ENCODE measurements at regions not wholly inside any gene's neighbourhood (a gene's known extent, or its start where the extent isn't known, plus 50 kb on each side); places are given as distances from the start of the nearest gene placed in this dataset.

GRCh38 chr12:42982828-42983227 lies 393.3 kb upstream of the PRICKLE1 start:
- no peak for TF ChIP-seq EZH2 (IDR thresholded peaks at IDR 0.05; ENCODE audit: low read length, unreplicated experiment)
- no peak for TF ChIP-seq CTCF (conservative IDR thresholded peaks at IDR 0.05; ENCODE audit: low read depth, low read length)

Data from PC-3 (cell line).